GM12892 (cell line): ENCODE measurements at regions not wholly inside any gene's neighbourhood (a gene's known extent, or its start where the extent isn't known, plus 50 kb on each side); places are given as distances from the start of the nearest gene placed in this dataset.

Experiments
- DNase-seq: peaks from one replicate; pipeline ENCODE4 v3.0.0; 2011; ENCODE audit not compliant: insufficient read length
- FAIRE-seq: peaks from 2 replicates; lab custom pipeline; 2011; peaks lifted over from hg19 to GRCh38; lab: Jason Lieb, UNC
- POLR2A ChIP-seq: IDR thresholded peaks from 2 replicates; pipeline ENCODE4 v1.6.1; 2011; ENCODE audit warnings: low read depth, low read length, control low read depth
- POLR2AphosphoS5 ChIP-seq: IDR thresholded peaks from 2 replicates; pipeline ENCODE4 v1.6.1; 2011; ENCODE audit warnings: low read depth, low read length, control low read depth
- TAF1 ChIP-seq: IDR thresholded peaks from 2 replicates; pipeline ENCODE4 v1.6.1; 2011; ENCODE audit warnings: low read depth, mild to moderate bottlenecking, control low read depth, low read length, borderline replicate concordance

GRCh38 chr5:105730982-105731381 lies 1939.8 kb downstream of the EFNA5 start:
- TF ChIP-seq POLR2A (no peak), POLR2AphosphoS5 (no peak), TAF1 (no peak)
- DNase-seq = no peak
- FAIRE-seq = no peak

GRCh38 chr5:105726093-105726492 lies 1944.6 kb downstream of the EFNA5 start:
- DNase-seq = no peak
- no peak for FAIRE-seq
- TF ChIP-seq TAF1 = no peak
- no peak for TF ChIP-seq POLR2AphosphoS5
- no peak for TF ChIP-seq POLR2A

- TF ChIP-seq POLR2AphosphoS5 = no peak
- FAIRE-seq = no peak
- no peak for DNase-seq
Observed at GRCh38 chr5:105708442-105708841, 1962.3 kb downstream of the EFNA5 start.

- TF ChIP-seq TAF1 (no peak), POLR2AphosphoS5 (no peak), POLR2A (no peak)
- no peak for FAIRE-seq
- DNase-seq = no peak
Observed at GRCh38 chr5:105702323-105702722, 1968.4 kb downstream of the EFNA5 start.

- DNase-seq (no peak), FAIRE-seq (no peak)
- no peak for TF ChIP-seq POLR2AphosphoS5
- no peak for TF ChIP-seq POLR2A
- no peak for TF ChIP-seq TAF1
Observed at GRCh38 chr5:105696440-105696839, 1974.3 kb downstream of the EFNA5 start.

- DNase-seq (no peak), FAIRE-seq (no peak)
- TF ChIP-seq POLR2AphosphoS5 (no peak), POLR2A (no peak), TAF1 (no peak)
Observed at GRCh38 chr5:105695941-105696340, 1974.8 kb downstream of the EFNA5 start.

DNA sequence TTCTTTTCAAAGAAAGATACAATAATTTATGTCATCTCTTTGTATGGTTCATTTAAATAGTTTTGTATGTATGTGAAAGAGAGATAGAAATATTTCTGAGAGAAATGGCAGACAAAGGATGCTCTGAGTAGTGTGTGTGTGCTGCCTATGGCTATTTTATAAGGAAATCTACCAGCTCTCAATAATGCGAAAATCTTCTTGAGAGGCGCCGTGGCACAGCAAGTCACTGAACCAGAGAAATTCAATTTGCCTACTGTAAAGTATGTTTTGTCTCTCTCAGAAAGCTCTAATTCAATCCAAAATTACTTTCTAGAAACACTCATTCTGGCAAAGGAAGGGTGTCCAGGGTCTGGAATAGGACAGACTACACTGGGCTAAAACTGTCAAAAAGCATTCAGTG lies 1981.1 kb downstream of the EFNA5 start:
- TF ChIP-seq TAF1 (no peak), POLR2A (no peak), POLR2AphosphoS5 (no peak)
- FAIRE-seq (no peak), DNase-seq (no peak)

DNA sequence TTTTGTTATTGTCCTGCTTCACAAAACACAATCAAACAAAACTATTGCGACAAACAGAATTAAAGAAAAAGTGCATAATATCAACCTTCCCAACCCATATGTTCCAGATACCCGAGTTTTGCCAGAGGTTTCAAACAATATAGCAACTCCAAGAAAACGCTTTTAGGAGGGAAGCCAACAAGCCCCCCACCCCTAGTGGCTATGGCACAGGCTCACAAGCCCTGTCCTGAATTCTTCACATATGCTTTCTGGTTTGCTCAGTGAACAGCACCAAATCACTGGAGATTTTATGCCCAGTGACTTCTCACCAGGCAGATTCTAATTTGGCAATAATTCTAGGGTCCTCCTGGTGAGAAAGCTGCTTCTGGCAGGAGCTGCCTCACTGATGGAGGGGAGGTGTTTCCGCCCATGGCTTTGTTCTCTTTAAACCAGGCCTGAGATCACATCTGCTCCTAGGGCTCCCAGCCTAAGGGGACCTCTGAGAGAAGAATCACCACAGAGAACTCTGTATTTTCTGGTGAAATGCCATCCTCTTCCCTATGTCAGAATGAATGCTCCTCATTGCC lies 1982.4 kb downstream of the EFNA5 start:
- TF ChIP-seq TAF1 = no peak
- no peak for TF ChIP-seq POLR2A
- TF ChIP-seq POLR2AphosphoS5 = no peak
- FAIRE-seq (no peak), DNase-seq (no peak)

GRCh38 chr5:105687493-105687892 lies 1983.2 kb downstream of the EFNA5 start:
- no peak for DNase-seq
- no peak for FAIRE-seq

DNA sequence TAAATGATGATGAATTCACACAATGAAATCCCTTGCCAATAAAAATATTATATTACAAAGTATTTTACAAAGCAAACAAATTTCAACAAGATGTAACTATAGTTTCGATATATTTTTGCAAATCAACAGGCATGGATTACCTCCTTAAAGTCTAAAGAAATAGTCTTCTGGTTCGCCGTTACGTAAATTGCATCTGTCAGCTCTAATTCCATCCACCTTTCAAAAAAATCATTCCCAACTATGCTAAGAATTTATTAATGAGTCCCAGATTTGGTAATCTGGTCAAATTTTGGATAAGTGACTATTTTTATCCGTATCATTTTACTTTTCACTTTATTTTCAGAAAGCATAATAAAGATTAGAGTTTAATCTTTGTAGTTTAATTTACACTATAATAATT lies 1984.9 kb downstream of the EFNA5 start:
- DNase-seq = no peak
- no peak for FAIRE-seq
- TF ChIP-seq POLR2AphosphoS5 = no peak
- TF ChIP-seq TAF1 = no peak
- TF ChIP-seq POLR2A = no peak

More at GRCh38 chr5:105687493-105687892, 1983.2 kb downstream of the EFNA5 start:
- TF ChIP-seq POLR2A (no peak), TAF1 (no peak), POLR2AphosphoS5 (no peak)

GRCh38 chr5:105684799-105685198 lies 1985.9 kb downstream of the EFNA5 start:
- no peak for DNase-seq
- no peak for TF ChIP-seq POLR2A
- no peak for TF ChIP-seq TAF1
- no peak for TF ChIP-seq POLR2AphosphoS5
- no peak for FAIRE-seq

DNA sequence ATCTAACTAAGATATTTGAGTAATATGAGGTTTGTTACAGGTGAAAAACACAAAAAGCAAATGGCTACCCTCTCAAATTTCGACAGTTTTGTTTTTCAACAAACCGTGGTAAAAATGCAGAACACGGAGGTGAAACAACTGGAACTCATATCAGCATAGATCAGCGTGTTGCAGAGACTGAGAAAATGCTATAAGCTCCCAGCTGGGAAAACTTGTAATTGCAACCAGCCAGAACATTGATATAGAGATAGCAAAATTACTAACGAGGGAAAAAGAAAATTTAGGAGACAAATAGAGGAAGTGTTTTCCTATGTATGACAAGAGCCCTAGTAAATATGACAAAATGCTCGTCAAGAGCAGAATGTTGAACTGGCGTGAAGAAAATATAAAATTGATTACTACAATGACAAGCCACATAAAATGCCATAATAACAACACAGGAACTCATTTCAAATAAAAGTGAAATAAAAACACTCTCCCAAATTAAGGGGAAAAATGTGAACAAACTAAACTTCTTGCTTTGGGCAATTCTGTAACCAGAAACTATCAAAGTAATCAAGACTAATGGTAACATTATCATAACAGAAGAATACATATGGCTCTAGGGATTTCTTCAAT lies 1989.8 kb downstream of the EFNA5 start:
- TF ChIP-seq TAF1 (no peak), POLR2A (no peak), POLR2AphosphoS5 (no peak)
- no peak for DNase-seq
- FAIRE-seq = no peak

- no peak for TF ChIP-seq POLR2A
- no peak for TF ChIP-seq TAF1
- no peak for TF ChIP-seq POLR2AphosphoS5
- DNase-seq (no peak), FAIRE-seq (no peak)
Observed at GRCh38 chr5:105677291-105677690, 1993.4 kb downstream of the EFNA5 start.

DNA sequence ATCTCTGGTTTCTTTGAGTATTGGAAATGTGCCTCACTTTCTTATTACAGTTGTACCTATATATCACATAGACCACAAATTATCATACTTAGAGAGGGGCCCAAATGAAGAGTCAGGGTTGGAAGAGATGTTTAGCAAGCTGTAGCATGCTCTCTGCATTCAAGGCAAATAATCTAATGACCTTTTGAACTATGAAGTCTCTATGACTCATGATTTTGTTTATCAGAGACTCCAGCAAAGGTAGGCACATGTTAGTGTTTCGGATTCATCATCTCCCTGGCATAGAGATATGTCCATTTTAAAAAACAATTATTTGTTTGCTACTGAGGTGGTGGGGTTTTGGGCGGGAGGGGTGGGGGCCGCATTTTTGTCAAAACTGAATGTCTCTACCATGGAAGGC lies 2000.1 kb downstream of the EFNA5 start:
- FAIRE-seq = no peak
- no peak for DNase-seq
- TF ChIP-seq TAF1 (no peak), POLR2AphosphoS5 (no peak), POLR2A (no peak)
